ENCODE measurements at regions not wholly inside any gene's neighbourhood (a gene's known extent, or its start where the extent isn't known, plus 50 kb on each side); places are given as distances from the start of the nearest gene placed in this dataset.

- TF ChIP-seq CTCF (IDR thresholded peaks at IDR 0.05) (no peak), EZH2phosphoT487 (IDR thresholded peaks at IDR 0.05) (no peak)
Observed at GRCh38 chr2:144114760-144115159, 405.2 kb downstream of the ZEB2 start.

All from neural progenitor cell (in vitro differentiated cells).